Endothelial cell of umbilical vein (primary cell): ENCODE measurements at regions not wholly inside any gene's neighbourhood (a gene's known extent, or its start where the extent isn't known, plus 50 kb on each side); places are given as distances from the start of the nearest gene placed in this dataset.
"Not testable (repeated sequence)": the region's sequence is repeated elsewhere in the genome, so short reads cannot be mapped to it uniquely, and the experiment has no call there.

Source experiments
- BruUV-seq: library from RNA; stranded (reverse); fragments of 400-500 nt; replicated peaks from 2 replicates; lab custom pipeline; 2021; lab: Mats Ljungman, UMichigan
- CTCF ChIA-PET: fragments of 300-600, 350-600 bp; sonication (Branson Sonifier 250); formaldehyde crosslinking; loops from one replicate; lab custom pipeline; 2021; ENCODE audit warnings: antibody characterized with exemption, inconsistent platforms; lab: Charles Lee
- POLR2A ChIA-PET: fragments of 300-600, 350-600 bp; sonication (Branson Sonifier 250); formaldehyde crosslinking; loops from one replicate; lab custom pipeline; 2021; ENCODE audit warnings: antibody characterized with exemption, inconsistent platforms; lab: Charles Lee
- DNase-seq: peaks from one replicate; pipeline ENCODE4 v3.0.0-alpha.2; 2011; ENCODE audit warnings: low read depth, low spot score
- FAIRE-seq: peaks from 2 replicates; lab custom pipeline; 2011; peaks lifted over from hg19 to GRCh38; lab: Jason Lieb, UNC
- H2AFZ ChIP-seq: 2 replicates; pipeline ENCODE4 v1.6.0; 2012; ENCODE audit warnings: low read depth, low read length, control low read depth, inconsistent platforms
- H3K27ac ChIP-seq: 2 replicates; pipeline ENCODE4 v1.5.1; 2011; ENCODE audit warnings: low read depth, mild to moderate bottlenecking, control low read depth, low read length, moderate library complexity; ENCODE audit not compliant: insufficient read depth
- H3K27me3 ChIP-seq, 2 experiments: 2 replicates each; pipeline versions ENCODE4 v1.6.0 to v1.6.1; 2011; ENCODE audit warnings: low read length in 2 of 2, mixed read lengths in 1 of 2; ENCODE audit not compliant: control insufficient read depth in 2 of 2, insufficient read depth in 2 of 2
- H3K36me3 ChIP-seq, 2 experiments: 2 replicates in 1 of 2; 3 replicates in 1 of 2; pipeline ENCODE4 v1.5.1; 2011; ENCODE audit warnings: low read length in 2 of 2, mild to moderate bottlenecking in 1 of 2, moderate library complexity in 1 of 2; ENCODE audit not compliant: control insufficient read depth in 2 of 2, insufficient read depth in 2 of 2; ENCODE audit errors: extremely low read depth in 1 of 2
- H3K4me1 ChIP-seq: 3 replicates; pipeline ENCODE4 v1.5.1; 2011; ENCODE audit warnings: mild to moderate bottlenecking, low read length; ENCODE audit not compliant: control insufficient read depth, insufficient read depth; ENCODE audit errors: extremely low read depth
- H3K4me2 ChIP-seq: 2 replicates; pipeline ENCODE4 v1.6.1; 2011; ENCODE audit warnings: low read length, control low read depth, mixed read lengths; ENCODE audit not compliant: insufficient read depth
- H3K4me3 ChIP-seq, 3 experiments: fragments of 200-600 bp in 1 of 3; sonication (generic), shearing (Covaris generic) in 1 of 3; replicated peaks in 1 of 3; 2 replicates each; pipeline ENCODE4 v1.5.1; 2011 to 2016; ENCODE audit warnings: control low read depth in 3 of 3, low read length in 3 of 3, mild to moderate bottlenecking in 2 of 3, inconsistent platforms in 1 of 3, low read depth in 1 of 3, moderate library complexity in 1 of 3; ENCODE audit not compliant: insufficient read depth in 1 of 3
- H3K79me2 ChIP-seq: 2 replicates; pipeline ENCODE4 v1.6.0; 2012; ENCODE audit warnings: low read length, inconsistent platforms; ENCODE audit not compliant: control insufficient read depth, insufficient read depth
- H3K9ac ChIP-seq: replicated peaks from 2 replicates; pipeline ENCODE3; 2011; ENCODE audit warnings: low read length, control low read depth; ENCODE audit not compliant: insufficient read depth; ENCODE audit errors: extremely low read depth
- H3K9me1 ChIP-seq: replicated peaks from 3 replicates; pipeline ENCODE4 v1.6.0; 2011; ENCODE audit warnings: mild to moderate bottlenecking, low read length; ENCODE audit not compliant: control insufficient read depth, insufficient read depth; ENCODE audit errors: extremely low read depth
- H3K9me3 ChIP-seq: replicated peaks from 2 replicates; pipeline ENCODE4 v1.5.1; 2012; ENCODE audit warnings: low read length, inconsistent platforms; ENCODE audit not compliant: control insufficient read depth, insufficient read depth
- H4K20me1 ChIP-seq: replicated peaks from 2 replicates; pipeline ENCODE3; 2011; ENCODE audit warnings: mild to moderate bottlenecking, low read length; ENCODE audit not compliant: control insufficient read depth, insufficient read depth; ENCODE audit errors: extremely low read depth
- CTCF ChIP-seq, 2 donors: IDR thresholded peaks; 1 replicate in 1 of 2; 2 replicates in 1 of 2; pipeline ENCODE4 v1.5.1; 2011; ENCODE audit warnings: low read length in 2 of 2, mild to moderate bottlenecking in 2 of 2, moderate library complexity in 2 of 2, control low read depth in 1 of 2, inconsistent platforms in 1 of 2, low read depth in 1 of 2; ENCODE audit not compliant: insufficient read depth in 1 of 2; ENCODE audit errors: extremely low read depth in 1 of 2
- EZH2 ChIP-seq: IDR thresholded peaks from 2 replicates; pipeline ENCODE4 v1.6.1; 2012; ENCODE audit warnings: borderline replicate concordance, low read depth, mild to moderate bottlenecking, moderate library complexity, low read length, inconsistent platforms; ENCODE audit not compliant: severe bottlenecking
- FOS ChIP-seq: IDR thresholded peaks from 2 replicates; pipeline ENCODE4 v1.6.1; 2011; ENCODE audit warnings: mild to moderate bottlenecking, low read length, moderate library complexity, borderline replicate concordance; ENCODE audit not compliant: insufficient read depth
- GATA2 ChIP-seq: IDR thresholded peaks from 2 replicates; pipeline ENCODE4 v1.7.0; 2011; ENCODE audit warnings: low read depth, mild to moderate bottlenecking, moderate library complexity, mixed read lengths, low read length; ENCODE audit not compliant: insufficient read length, insufficient read depth
- JUN ChIP-seq: IDR thresholded peaks from 2 replicates; pipeline ENCODE4 v1.6.1; 2011; ENCODE audit warnings: borderline replicate concordance, low read depth; ENCODE audit not compliant: insufficient read length, insufficient read depth
- MAX ChIP-seq: IDR thresholded peaks from 2 replicates; pipeline ENCODE4 v1.6.1; 2011; ENCODE audit not compliant: insufficient read depth, insufficient read length
- MYC ChIP-seq: IDR thresholded peaks from one replicate; pipeline ENCODE4 v1.6.1; 2011; ENCODE audit warnings: mild to moderate bottlenecking, low read depth, low read length
- POLR2A ChIP-seq: IDR thresholded peaks from 2 replicates; pipeline ENCODE4 v1.6.1; 2012; ENCODE audit warnings: low read depth, mild to moderate bottlenecking, control low read depth, low read length
- POLR2AphosphoS5 ChIP-seq: IDR thresholded peaks from 2 replicates; pipeline ENCODE4 v1.6.1; 2012; ENCODE audit warnings: low read depth, mild to moderate bottlenecking, control low read depth, low read length, moderate library complexity; ENCODE audit not compliant: insufficient read depth
- dilution Hi-C: fragments of 300-500 bp; cut with MboI; formaldehyde crosslinking; loops from one replicate; pipeline ENCODE4 v1.15.0; 2019; ENCODE audit warnings: low sequenced_read_pairs; ENCODE audit not compliant: extremely low pct_ligation_motif_present
- intact Hi-C: fragments of 100-400 bp; cut with micrococcal nuclease; formaldehyde crosslinking; loops from one replicate; pipeline ENCODE4 v1.10.0; 2022

- CTCF ChIA-PET = interaction anchor here (0.6 kb wide), 1 partner anchor 129 kb away, joined by 3 read pairs; no protein-coding TSS in a partner anchor
- H3K27ac ChIP-seq = no peak overlapping the region
- H3K9ac ChIP-seq = no peak overlapping the region
- no peak overlapping the region for H3K4me2 ChIP-seq
- no peaks in the 10 kb centered on the region for H3K79me2 ChIP-seq
- no peak for DNase-seq
- no peaks in the 10 kb centered on the region for H3K9me3 ChIP-seq
- no peaks in the 10 kb centered on the region for H3K4me1 ChIP-seq
- H3K36me3 ChIP-seq = no peaks in the 10 kb centered on the region
- H2AFZ ChIP-seq = no peak overlapping the region
- intact Hi-C loops (no loop called here), dilution Hi-C loops (no loop called here)
- H3K4me3 ChIP-seq = no peak overlapping the region
- BruUV-seq = no TSS peak
- no peak for TF ChIP-seq EZH2
- TF ChIP-seq POLR2A = no peak
- TF ChIP-seq MYC = no peak
- no peak for TF ChIP-seq POLR2AphosphoS5
- TF ChIP-seq GATA2 = no peak
- no peak for TF ChIP-seq MAX
- no peak for TF ChIP-seq CTCF (IDR thresholded peaks at IDR 0.05; ENCODE audit: extremely low read depth in 1 of 2, insufficient read depth in 1 of 2, low read depth in 1 of 2, low read length in 2 of 2)
- TF ChIP-seq FOS = no peak
- TF ChIP-seq JUN = no peak
- H4K20me1 ChIP-seq = no peaks in the 10 kb centered on the region
- H3K27me3 ChIP-seq = no peaks in the 10 kb centered on the region
- no peak for FAIRE-seq
- POLR2A ChIA-PET = no interaction called here
- no peaks in the 10 kb centered on the region for H3K9me1 ChIP-seq
Observed at GRCh38 chr9:24144796-24145195, 318.8 kb upstream of the ELAVL2 start.

GRCh38 chr9:24135072-24135471 is 309.0 kb upstream of the ELAVL2 start:
- H3K4me2 ChIP-seq, dilution Hi-C loops, H3K9me3 ChIP-seq, FAIRE-seq, CTCF ChIA-PET, H3K9ac ChIP-seq, H3K9me1 ChIP-seq, H3K36me3 ChIP-seq, DNase-seq, BruUV-seq, H4K20me1 ChIP-seq, H3K4me1 ChIP-seq, H3K4me3 ChIP-seq, intact Hi-C loops, POLR2A ChIA-PET, H3K79me2 ChIP-seq, H3K27me3 ChIP-seq, H3K27ac ChIP-seq, H2AFZ ChIP-seq: not testable (repeated sequence)
